ENCODE measurements at regions not wholly inside any gene's neighbourhood (a gene's known extent, or its start where the extent isn't known, plus 50 kb on each side); places are given as distances from the start of the nearest gene placed in this dataset.

- TF ChIP-seq CTCF (conservative IDR thresholded peaks at IDR 0.05; ENCODE audit: low read depth) = no peak
- no peak for DNase-seq (ENCODE audit: low spot score)
- ChIA-PET POLR2A (ENCODE audit: low non-redundant PET) (no interaction called here), CTCF (no interaction called here)
- no peak overlapping the region for H3K27ac ChIP-seq
Observed at GRCh38 chr4:129972257-129972656, 876.3 kb downstream of the C4orf33 start.

- CTCF ChIA-PET = interaction anchor here (0.6 kb wide), 1 partner anchor 10 kb away, joined by 3 read pairs; no protein-coding TSS in a partner anchor
- H3K27ac ChIP-seq = no peak overlapping the region
- TF ChIP-seq CTCF (conservative IDR thresholded peaks at IDR 0.05; ENCODE audit: low read depth) = no peak
- POLR2A ChIA-PET (ENCODE audit: low non-redundant PET) = no interaction called here
- DNase-seq (ENCODE audit: low spot score) = no peak
Observed at GRCh38 chr4:129974730-129975129, 878.8 kb downstream of the C4orf33 start.

- TF ChIP-seq CTCF (conservative IDR thresholded peaks at IDR 0.05; ENCODE audit: low read depth) = no peak
- no peak for DNase-seq (ENCODE audit: low spot score)
- no peak overlapping the region for H3K27ac ChIP-seq
- POLR2A ChIA-PET (ENCODE audit: low non-redundant PET) = no interaction called here
- CTCF ChIA-PET = no interaction called here
Observed at GRCh38 chr4:129978315-129978714, 882.4 kb downstream of the C4orf33 start.

GRCh38 chr4:129988957-129989356, 893.0 kb downstream of the C4orf33 start:
- ChIA-PET POLR2A (ENCODE audit: low non-redundant PET) (no interaction called here), CTCF (no interaction called here)
- TF ChIP-seq CTCF (conservative IDR thresholded peaks at IDR 0.05; ENCODE audit: low read depth) = no peak
- DNase-seq (ENCODE audit: low spot score) = no peak
- H3K27ac ChIP-seq = no peak overlapping the region

GRCh38 chr4:129994715-129995114, 898.8 kb downstream of the C4orf33 start:
- CTCF ChIA-PET = interaction anchor here (0.7 kb wide), 1 partner anchor 11 kb away, joined by 3 read pairs; no protein-coding TSS in a partner anchor

GRCh38 chr4:129998436-129999150, 902.6 kb downstream of the C4orf33 start:
- no peak for TF ChIP-seq CTCF (conservative IDR thresholded peaks at IDR 0.05; ENCODE audit: low read depth)
- ChIA-PET POLR2A (ENCODE audit: low non-redundant PET) (no interaction called here), CTCF (no interaction called here)
- DNase-seq (ENCODE audit: low spot score) = no peak
- H3K27ac ChIP-seq = no peak overlapping the region

More at GRCh38 chr4:129994715-129995114, 898.8 kb downstream of the C4orf33 start:
- DNase-seq (ENCODE audit: low spot score) = no peak
- no peak overlapping the region for H3K27ac ChIP-seq
- TF ChIP-seq CTCF (conservative IDR thresholded peaks at IDR 0.05; ENCODE audit: low read depth) = no peak
- POLR2A ChIA-PET (ENCODE audit: low non-redundant PET) = no interaction called here
